Skin epidermis (tissue), 12 donors: ENCODE measurements at regions not wholly inside any gene's neighbourhood (a gene's known extent, or its start where the extent isn't known, plus 50 kb on each side); places are given as distances from the start of the nearest gene placed in this dataset.

Experiments
- H3K27ac ChIP-seq, 21 experiments: fragments of 200-600 bp; sonication (generic) in 11 of 21; one replicate each; pipeline ENCODE4 v1.5.0; 2020; ENCODE audit warnings: mild to moderate bottlenecking in 3 of 21, inconsistent platforms in 2 of 21, moderate library complexity in 2 of 21
- H3K4me3 ChIP-seq, 7 experiments: fragments of 200-600 bp; sonication (generic) in 2 of 7; one replicate each; pipeline ENCODE4 v1.5.0; 2020; ENCODE audit warnings: inconsistent platforms in 2 of 7, mild to moderate bottlenecking in 2 of 7, moderate library complexity in 1 of 7

DNA sequence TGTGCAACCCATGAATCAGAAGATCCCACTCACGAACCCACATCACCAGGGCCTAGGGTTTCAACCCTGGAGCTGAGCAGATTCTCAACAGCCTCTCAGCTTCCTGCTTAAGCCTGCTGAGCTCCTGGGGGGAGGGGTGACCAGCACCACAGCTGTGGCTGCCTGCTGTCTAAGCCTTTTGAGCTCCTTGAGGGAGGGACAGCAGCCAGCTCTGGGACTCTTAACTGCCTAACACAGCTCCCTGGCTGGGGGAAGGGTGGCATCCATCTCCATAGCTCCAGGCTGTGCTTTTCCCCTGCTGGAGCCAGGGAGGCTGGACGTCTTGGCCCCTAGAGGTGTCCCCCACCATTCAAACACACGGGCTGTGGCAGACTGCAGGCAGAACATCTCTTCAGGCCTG is 250.3 kb downstream of the DMAC1 start:
- Histone ChIP-seq H3K27ac (no peak overlapping the region), H3K4me3 (no peak overlapping the region)

GRCh38 chr9:7546261-7546660 is 253.3 kb downstream of the DMAC1 start:
- H3K27ac ChIP-seq, result no peak overlapping the region
- H3K4me3 ChIP-seq, result no peak overlapping the region

GRCh38 chr9:7545371-7546165 is 254.0 kb downstream of the DMAC1 start:
- no peak overlapping the region for H3K27ac ChIP-seq

DNA sequence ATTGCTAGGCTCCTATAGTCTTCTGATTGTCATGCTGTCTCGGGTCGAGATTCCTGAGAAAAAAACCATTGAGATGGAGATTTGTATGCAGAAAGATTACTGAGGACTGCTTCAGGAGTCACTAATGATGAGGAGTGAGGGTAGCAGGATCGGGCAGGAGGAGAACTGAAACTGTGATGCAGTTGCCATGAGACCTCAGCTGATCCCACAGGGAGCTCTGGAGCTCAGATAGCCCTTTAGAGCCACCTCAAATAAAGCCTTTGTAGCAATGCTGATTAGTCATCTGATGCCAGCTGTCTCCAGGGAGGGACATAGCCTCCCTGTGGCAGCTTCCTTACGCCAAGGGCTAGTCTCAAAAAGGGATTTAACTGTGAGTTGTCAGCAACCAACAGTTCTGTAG is 256.9 kb downstream of the DMAC1 start:
- no peak overlapping the region for H3K27ac ChIP-seq
- H3K4me3 ChIP-seq, result no peak overlapping the region

More at GRCh38 chr9:7545371-7546165, 254.0 kb downstream of the DMAC1 start:
- no peak overlapping the region for H3K4me3 ChIP-seq

GRCh38 chr9:7542126-7542525 is 257.5 kb downstream of the DMAC1 start:
- H3K4me3 ChIP-seq, result no peak overlapping the region
- H3K27ac ChIP-seq, result no peak overlapping the region

- Histone ChIP-seq H3K27ac (no peak overlapping the region), H3K4me3 (no peak overlapping the region)
Measured at GRCh38 chr9:7536310-7536939, 263.2 kb downstream of the DMAC1 start.

GRCh38 chr9:7534211-7534935 is 265.2 kb downstream of the DMAC1 start:
- H3K27ac ChIP-seq, result no peak overlapping the region
- no peak overlapping the region for H3K4me3 ChIP-seq

DNA sequence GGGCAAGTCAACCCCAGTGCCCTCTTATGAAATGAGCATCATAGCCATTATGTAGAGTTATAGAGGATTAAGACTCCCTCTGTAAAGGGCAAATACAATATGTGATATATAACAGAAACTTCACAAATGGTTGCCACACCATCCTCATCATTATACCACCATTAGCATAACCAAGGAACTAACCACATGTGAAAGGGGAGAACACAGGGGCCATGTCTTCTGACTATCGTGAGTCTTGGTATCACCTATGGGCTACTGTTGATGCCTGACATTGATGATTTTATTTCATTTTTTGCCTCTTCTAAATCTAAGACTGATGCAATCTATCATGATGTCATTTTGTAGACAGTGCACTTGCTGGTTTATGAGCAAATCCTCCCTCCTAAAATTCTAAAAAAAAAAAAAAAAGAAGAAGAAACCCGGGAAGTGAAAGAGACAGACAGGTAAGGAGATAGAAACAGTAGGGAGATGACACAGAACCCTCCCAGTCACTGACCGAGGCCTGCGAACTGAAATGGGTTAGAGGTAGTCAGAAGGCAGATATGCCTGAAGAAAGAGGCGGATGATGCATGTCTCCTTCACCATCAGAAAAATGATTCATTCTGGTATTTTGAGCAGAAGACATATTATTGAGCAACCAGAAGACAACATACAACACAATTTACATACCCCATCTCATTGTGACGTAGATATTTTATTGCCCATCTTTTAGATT is 266.0 kb downstream of the DMAC1 start:
- H3K27ac ChIP-seq, result no peak overlapping the region
- no peak overlapping the region for H3K4me3 ChIP-seq

- Histone ChIP-seq H3K27ac (no peak overlapping the region), H3K4me3 (no peak overlapping the region)
Measured at GRCh38 chr9:7523426-7524043, 276.0 kb downstream of the DMAC1 start.

DNA sequence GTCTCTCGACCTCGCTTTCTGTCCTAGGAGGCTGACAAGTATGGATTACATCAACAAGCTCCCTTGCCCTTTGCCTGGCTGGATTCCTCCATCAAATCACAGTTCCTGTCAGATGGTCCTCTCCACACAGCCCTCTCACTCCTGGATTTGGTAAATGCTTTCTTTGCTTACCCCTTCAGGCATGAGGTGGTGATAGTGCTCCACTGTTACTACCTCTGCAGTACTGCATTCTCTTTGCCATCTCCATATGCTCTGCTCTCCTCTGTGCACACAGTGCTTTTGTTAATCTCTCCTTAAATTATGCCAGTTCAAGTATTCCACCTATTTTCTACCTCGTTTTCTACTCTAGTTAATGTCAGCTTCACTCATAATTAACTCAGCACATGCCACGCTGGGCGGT is 279.2 kb downstream of the DMAC1 start:
- no peak overlapping the region for H3K4me3 ChIP-seq
- no peak overlapping the region for H3K27ac ChIP-seq

DNA sequence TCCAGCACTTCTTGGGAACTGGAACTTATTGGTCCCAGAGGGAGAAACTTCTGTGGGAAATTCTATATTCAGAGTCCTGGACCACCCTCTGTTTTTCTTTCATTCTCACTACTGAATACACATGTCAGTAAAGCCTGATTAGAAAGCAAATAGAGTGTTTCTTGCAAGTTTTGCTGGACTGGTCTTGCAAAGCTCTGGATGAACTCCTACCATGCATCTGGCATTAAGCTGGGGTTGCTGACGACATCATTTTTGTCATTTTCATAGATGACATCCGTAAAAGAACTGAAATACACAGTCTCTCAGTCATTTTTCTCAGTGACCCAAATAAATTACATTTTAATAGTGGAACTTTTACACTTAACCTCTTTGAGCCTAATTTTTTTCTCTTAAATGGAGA is 283.2 kb downstream of the DMAC1 start:
- H3K4me3 ChIP-seq, result no peak overlapping the region
- H3K27ac ChIP-seq, result no peak overlapping the region

DNA sequence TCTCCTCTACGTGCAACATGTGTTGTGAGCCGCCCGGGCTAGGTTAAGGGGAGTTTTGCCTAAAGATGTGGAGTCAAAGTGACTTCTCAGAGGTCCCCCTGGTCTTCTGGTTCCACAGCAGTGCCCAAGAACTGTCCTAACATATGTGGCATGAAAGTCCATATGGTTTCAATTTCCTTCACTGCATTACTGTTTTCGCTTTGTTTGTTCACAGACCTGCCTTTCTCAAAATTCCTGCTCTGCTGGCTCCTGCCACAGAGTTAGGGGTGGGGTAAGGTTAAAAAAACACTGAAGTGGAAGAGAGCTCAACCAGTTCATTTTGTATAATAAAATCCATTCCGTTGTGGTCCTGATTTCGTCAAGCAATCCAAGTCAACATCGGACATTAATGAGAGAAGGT is 289.4 kb downstream of the DMAC1 start:
- H3K27ac ChIP-seq, result no peak overlapping the region
- no peak overlapping the region for H3K4me3 ChIP-seq

DNA sequence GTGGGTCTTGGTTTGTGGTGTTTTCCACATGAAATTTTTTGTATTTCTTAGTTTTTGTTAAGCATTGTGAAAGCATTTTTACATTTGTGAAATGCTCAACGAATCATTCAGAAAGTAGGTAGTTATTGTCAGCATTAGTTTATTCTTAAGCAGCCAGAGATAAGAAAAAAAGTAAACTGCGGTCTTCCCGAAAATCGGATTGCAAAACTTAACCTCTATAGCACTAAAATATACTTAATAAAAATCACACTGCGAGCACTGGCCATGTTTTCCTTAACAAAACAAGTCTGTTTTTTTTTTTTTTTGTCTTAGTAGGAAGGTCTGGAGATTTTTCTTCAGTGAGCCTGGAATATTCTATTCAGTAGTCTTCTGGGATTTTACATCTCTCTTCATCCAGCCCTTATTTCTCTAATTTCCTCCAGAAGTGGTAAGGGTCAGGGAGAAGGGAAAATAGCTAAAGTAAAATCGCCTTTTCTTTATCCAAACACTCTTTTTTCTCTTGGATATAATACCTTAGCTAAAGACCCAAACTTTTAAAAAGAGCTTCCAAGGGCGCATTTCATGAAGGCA is 289.9 kb downstream of the DMAC1 start:
- H3K4me3 ChIP-seq, result no peak overlapping the region
- H3K27ac ChIP-seq, result no peak overlapping the region

DNA sequence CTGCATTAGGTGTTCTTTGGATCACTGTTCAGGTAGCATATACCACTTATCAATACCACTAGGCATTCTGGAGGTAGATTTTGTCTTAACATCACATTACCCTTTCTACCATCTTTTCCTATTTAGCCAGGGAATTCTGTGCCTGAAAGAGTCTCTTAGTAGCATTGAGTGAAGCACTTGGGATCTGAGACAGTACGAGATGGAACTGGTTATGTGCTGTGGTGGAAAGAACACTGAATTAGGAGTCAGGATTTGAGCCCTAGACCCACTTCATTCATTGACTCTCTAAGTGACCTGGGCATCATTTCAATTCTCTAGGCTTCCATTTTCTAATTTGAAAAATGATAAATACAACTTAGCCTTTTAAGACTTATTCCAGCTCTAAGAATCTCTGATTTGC is 291.1 kb downstream of the DMAC1 start:
- no peak overlapping the region for H3K27ac ChIP-seq

DNA sequence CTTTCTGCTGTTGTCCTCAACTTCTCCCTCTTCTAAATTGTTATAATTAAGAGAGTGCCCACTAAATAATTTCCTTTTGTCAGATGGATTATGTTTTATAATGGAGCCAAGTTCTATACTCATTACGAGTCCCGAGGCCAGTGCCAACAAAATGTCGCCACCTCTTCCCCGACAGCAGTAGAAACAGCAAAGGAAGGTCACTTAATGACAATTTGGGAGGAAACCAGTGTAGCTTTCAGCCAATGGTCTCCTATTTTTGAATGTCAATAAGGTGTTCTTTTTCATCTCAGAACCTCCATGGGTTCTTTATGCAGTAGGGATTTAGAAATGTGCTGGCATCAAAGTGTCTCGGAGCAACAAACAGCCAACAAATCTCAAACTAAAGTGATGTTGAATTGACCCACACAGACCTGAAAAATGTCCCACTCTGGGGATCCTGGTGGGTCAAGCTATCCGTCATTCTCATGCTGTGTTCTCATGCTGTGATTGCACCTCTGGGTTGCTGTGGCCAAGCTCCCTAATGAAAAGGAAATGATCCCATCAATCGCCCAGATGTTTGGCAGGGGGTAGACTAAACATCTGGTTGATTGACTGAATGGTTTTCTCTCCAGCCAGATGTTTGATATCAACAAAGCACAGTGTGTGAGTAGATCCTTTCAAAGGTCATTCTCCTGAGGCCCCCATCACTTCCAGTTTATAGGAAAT is 291.9 kb downstream of the DMAC1 start:
- Histone ChIP-seq H3K4me3 (no peak overlapping the region), H3K27ac (no peak overlapping the region)

More for the DNA sequence above, 291.1 kb downstream of the DMAC1 start:
- no peak overlapping the region for H3K4me3 ChIP-seq

- no peak overlapping the region for H3K27ac ChIP-seq
- no peak overlapping the region for H3K4me3 ChIP-seq
Measured at GRCh38 chr9:7507026-7507425, 292.6 kb downstream of the DMAC1 start.

DNA sequence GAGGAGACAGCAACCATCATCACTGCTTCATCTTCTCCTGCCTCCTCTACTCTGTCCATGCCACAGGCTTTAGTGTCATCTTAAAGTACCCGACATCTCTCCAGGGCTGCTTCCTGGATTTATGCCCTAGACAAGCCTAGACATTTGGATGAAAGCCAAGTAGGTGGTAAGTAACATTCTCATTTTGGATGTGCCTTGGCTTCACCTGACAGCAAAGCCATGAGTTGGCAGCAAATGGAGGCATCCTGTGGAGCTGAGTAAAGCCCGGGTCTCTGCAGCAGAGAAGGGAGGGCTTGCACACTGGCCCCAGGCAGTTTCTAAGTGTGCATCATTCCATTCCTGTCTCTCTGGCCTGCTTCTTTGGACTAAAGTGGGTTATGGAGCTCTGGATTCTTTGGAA is 299.1 kb downstream of the DMAC1 start:
- Histone ChIP-seq H3K27ac (no peak overlapping the region), H3K4me3 (no peak overlapping the region)

DNA sequence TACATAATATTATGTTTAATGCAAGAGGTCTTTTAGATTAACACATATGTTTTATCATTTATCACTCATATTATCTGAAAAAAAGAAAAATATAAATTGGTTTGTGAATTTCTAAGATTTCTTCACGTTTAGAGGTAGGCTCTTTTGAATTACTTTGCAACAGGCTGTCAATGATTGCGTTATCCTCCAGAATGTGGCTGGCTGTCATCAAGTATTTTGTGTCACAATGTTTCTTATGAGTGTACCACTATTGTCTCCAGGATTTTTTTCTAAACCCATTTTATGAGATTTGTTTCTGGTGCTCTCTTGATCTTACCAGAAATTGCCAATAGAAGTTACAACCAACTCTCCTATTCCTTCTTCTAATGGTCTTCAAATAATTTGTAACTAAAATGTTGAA is 307.9 kb downstream of the DMAC1 start:
- no peak overlapping the region for H3K27ac ChIP-seq
- H3K4me3 ChIP-seq, result no peak overlapping the region
